Astrocyte (in vitro differentiated cells and primary cell): ENCODE measurements at regions not wholly inside any gene's neighbourhood (a gene's known extent, or its start where the extent isn't known, plus 50 kb on each side); places are given as distances from the start of the nearest gene placed in this dataset.

Source experiments
- DNase-seq: peaks from one replicate; pipeline ENCODE4 v3.0.0-alpha.2; 2010; ENCODE audit warnings: low read depth
- FAIRE-seq: peaks from 2 replicates; lab custom pipeline; 2011; peaks lifted over from hg19 to GRCh38; lab: Jason Lieb, UNC
- H2AFZ ChIP-seq: 2 replicates; pipeline ENCODE4 v1.6.0; 2012; ENCODE audit warnings: low read depth, low read length, inconsistent platforms
- H3K27ac ChIP-seq: 2 replicates; pipeline ENCODE4 v1.5.1; 2011; ENCODE audit warnings: low read depth, low read length, inconsistent platforms
- H3K27me3 ChIP-seq: 2 replicates; pipeline ENCODE4 v1.6.0; 2011; ENCODE audit warnings: low read length, inconsistent platforms; ENCODE audit not compliant: insufficient read depth
- H3K36me3 ChIP-seq: 2 replicates; pipeline ENCODE4 v1.5.1; 2011; ENCODE audit warnings: low read length, inconsistent platforms; ENCODE audit not compliant: insufficient read depth
- H3K4me1 ChIP-seq: 2 replicates; pipeline ENCODE4 v1.5.1; 2011; ENCODE audit warnings: low read length, inconsistent platforms; ENCODE audit not compliant: insufficient read depth
- H3K4me2 ChIP-seq: 2 replicates; pipeline ENCODE4 v1.6.0; 2012; ENCODE audit warnings: low read length, inconsistent platforms
- H3K4me3 ChIP-seq: 2 replicates; pipeline ENCODE4 v1.5.1; 2011; ENCODE audit warnings: low read depth, mild to moderate bottlenecking, low read length, inconsistent platforms; ENCODE audit not compliant: insufficient read depth
- H3K79me2 ChIP-seq: 2 replicates; pipeline ENCODE4 v1.6.0; 2012; ENCODE audit warnings: mild to moderate bottlenecking, low read length, inconsistent platforms; ENCODE audit not compliant: insufficient read depth
- H3K9ac ChIP-seq: 2 replicates; pipeline ENCODE4 v1.6.0; 2012; ENCODE audit warnings: mild to moderate bottlenecking, low read length, inconsistent platforms
- H3K9me3 ChIP-seq: 2 replicates; pipeline ENCODE4 v1.5.1; 2012; ENCODE audit warnings: low read depth, mild to moderate bottlenecking, low read length, inconsistent platforms; ENCODE audit not compliant: insufficient read depth
- H4K20me1 ChIP-seq: 2 replicates; pipeline ENCODE4 v1.6.0; 2012; ENCODE audit warnings: low read length, inconsistent platforms; ENCODE audit not compliant: insufficient read depth
- H3K27ac Mint-ChIP-seq: one replicate; pipeline ENCODE4 v1.8.0; 2021; ENCODE audit warnings: mild to moderate bottlenecking, mixed read lengths; ENCODE audit not compliant: unreplicated experiment
- H3K27me3 Mint-ChIP-seq: one replicate; pipeline ENCODE4 v1.8.0; 2021; ENCODE audit warnings: low read depth, mixed read lengths; ENCODE audit not compliant: unreplicated experiment
- H3K36me3 Mint-ChIP-seq: one replicate; pipeline ENCODE4 v1.8.0; 2021; ENCODE audit warnings: low read depth, mixed read lengths; ENCODE audit not compliant: unreplicated experiment
- H3K4me1 Mint-ChIP-seq: one replicate; pipeline ENCODE4 v1.8.0; 2021; ENCODE audit warnings: low read depth, mixed read lengths; ENCODE audit not compliant: unreplicated experiment
- H3K4me3 Mint-ChIP-seq: one replicate; pipeline ENCODE4 v1.8.0; 2021; ENCODE audit warnings: mild to moderate bottlenecking, moderate library complexity, mixed read lengths; ENCODE audit not compliant: unreplicated experiment
- H3K9me3 Mint-ChIP-seq: one replicate; pipeline ENCODE4 v1.8.0; 2021; ENCODE audit warnings: mild to moderate bottlenecking, mixed read lengths; ENCODE audit not compliant: unreplicated experiment
- EZH2 ChIP-seq: IDR thresholded peaks from 2 replicates; pipeline ENCODE4 v1.6.1; 2012; ENCODE audit warnings: mild to moderate bottlenecking, low read length, inconsistent platforms; ENCODE audit not compliant: insufficient read depth
- TF ChIP-seq, protein P1 (sequence below): IDR thresholded peaks from 2 replicates; pipeline ENCODE4 v1.5.1; 2011; ENCODE audit warnings: low read depth, mild to moderate bottlenecking, inconsistent platforms, low read length, moderate library complexity; ENCODE audit not compliant: insufficient read depth

DNA sequence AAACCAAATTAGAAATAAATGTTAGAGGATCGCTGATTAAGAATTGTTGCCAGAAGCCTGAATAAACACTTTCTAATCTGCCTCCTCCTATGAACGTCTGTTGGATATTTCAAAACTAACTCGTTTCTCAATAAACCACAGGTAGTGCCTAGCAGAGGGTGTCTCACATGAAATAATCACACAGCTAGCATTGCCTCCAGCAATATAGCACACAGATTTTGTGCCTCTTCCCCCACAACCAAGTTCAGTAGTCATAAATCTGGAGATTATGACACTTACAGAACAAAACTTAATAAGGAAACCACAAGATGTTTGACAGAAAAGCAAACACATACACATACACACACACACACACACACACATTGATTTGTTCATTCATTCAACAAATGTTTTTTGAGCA lies 173.2 kb upstream of the CDH10 start:
- no peak overlapping the region for H3K27ac ChIP-seq
- H3K4me2 ChIP-seq, result no peak overlapping the region
- Mint-ChIP-seq H3K4me3 (no peak overlapping the region), H3K4me1 (no peaks in the 10 kb centered on the region), H3K27me3 (no peaks in the 10 kb centered on the region), H3K27ac (no peak overlapping the region), H3K36me3 (no peaks in the 10 kb centered on the region), H3K9me3 (no peaks in the 10 kb centered on the region)
- no peaks in the 10 kb centered on the region for H3K27me3 ChIP-seq
- no peak overlapping the region for H2AFZ ChIP-seq
- no peaks in the 10 kb centered on the region for H3K79me2 ChIP-seq
- TF ChIP-seq EZH2, result no peak
- TF ChIP-seq, protein P1, sequence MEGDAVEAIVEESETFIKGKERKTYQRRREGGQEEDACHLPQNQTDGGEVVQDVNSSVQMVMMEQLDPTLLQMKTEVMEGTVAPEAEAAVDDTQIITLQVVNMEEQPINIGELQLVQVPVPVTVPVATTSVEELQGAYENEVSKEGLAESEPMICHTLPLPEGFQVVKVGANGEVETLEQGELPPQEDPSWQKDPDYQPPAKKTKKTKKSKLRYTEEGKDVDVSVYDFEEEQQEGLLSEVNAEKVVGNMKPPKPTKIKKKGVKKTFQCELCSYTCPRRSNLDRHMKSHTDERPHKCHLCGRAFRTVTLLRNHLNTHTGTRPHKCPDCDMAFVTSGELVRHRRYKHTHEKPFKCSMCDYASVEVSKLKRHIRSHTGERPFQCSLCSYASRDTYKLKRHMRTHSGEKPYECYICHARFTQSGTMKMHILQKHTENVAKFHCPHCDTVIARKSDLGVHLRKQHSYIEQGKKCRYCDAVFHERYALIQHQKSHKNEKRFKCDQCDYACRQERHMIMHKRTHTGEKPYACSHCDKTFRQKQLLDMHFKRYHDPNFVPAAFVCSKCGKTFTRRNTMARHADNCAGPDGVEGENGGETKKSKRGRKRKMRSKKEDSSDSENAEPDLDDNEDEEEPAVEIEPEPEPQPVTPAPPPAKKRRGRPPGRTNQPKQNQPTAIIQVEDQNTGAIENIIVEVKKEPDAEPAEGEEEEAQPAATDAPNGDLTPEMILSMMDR, result no peak
- FAIRE-seq (no peak), DNase-seq (no peak)
- H3K9me3 ChIP-seq, result no peaks in the 10 kb centered on the region
- H3K9ac ChIP-seq, result no peak overlapping the region
- no peak overlapping the region for H3K4me3 ChIP-seq
- no peaks in the 10 kb centered on the region for H3K36me3 ChIP-seq
- no peaks in the 10 kb centered on the region for H4K20me1 ChIP-seq
- no peaks in the 10 kb centered on the region for H3K4me1 ChIP-seq

DNA sequence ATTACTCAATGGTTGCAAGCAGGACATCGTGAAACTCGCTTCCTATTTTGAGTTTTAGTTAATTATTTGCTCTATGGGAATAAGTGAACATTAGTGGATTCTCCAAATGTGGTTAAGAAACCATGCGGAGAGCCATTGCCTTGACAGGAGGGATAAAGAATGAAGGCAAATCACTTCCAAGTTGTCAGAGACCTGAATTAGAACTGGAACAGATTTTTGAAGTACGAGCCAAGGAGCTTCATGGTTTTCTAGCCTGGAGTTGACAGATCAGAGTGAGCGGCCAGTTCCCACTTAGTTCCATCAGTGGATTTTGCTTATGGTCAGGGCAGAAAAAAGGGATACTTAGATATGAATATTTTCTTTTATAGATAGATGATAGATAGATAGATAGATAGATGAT lies 171.4 kb upstream of the CDH10 start:
- no peak for FAIRE-seq
- TF ChIP-seq, protein P1, result no peak
- no peak for TF ChIP-seq EZH2
- Histone ChIP-seq H4K20me1 (no peaks in the 10 kb centered on the region), H2AFZ (no peak overlapping the region), H3K4me3 (no peak overlapping the region), H3K27me3 (no peaks in the 10 kb centered on the region), H3K4me1 (no peaks in the 10 kb centered on the region), H3K79me2 (no peaks in the 10 kb centered on the region), H3K27ac (no peak overlapping the region), H3K4me2 (no peak overlapping the region), H3K9me3 (no peaks in the 10 kb centered on the region), H3K9ac (no peak overlapping the region), H3K36me3 (no peaks in the 10 kb centered on the region)
- H3K27ac Mint-ChIP-seq, result no peak overlapping the region
- no peaks in the 10 kb centered on the region for H3K27me3 Mint-ChIP-seq
- no peaks in the 10 kb centered on the region for H3K9me3 Mint-ChIP-seq
- no peaks in the 10 kb centered on the region for H3K4me1 Mint-ChIP-seq
- H3K4me3 Mint-ChIP-seq, result no peak overlapping the region
- H3K36me3 Mint-ChIP-seq, result no peaks in the 10 kb centered on the region
- DNase-seq, result peak; percentile 10

DNA sequence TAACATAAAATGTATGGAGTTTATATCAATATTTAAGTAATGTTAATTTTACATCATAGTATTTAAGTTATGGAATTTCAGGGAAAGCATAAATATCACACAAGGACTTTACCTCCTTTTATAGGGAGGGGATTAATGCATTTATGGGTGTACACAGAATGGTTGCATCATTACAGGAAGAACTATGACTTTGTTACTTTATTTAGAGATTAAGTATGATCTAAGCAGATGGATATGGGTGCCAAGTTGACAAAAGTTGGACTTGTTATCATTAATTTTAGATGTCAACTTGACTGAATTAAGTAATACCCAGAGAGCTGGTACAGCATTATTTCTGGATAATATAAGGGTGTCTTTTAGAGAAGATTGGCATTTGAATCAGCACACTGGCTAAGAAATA lies 160.5 kb upstream of the CDH10 start:
- DNase-seq (peak; percentile 10), FAIRE-seq (peak; percentile 5)
- Histone ChIP-seq H3K36me3 (no peaks in the 10 kb centered on the region), H3K9ac (no peak overlapping the region), H4K20me1 (no peaks in the 10 kb centered on the region), H3K27ac (no peak overlapping the region), H3K9me3 (no peaks in the 10 kb centered on the region), H3K4me3 (no peak overlapping the region), H3K79me2 (no peaks in the 10 kb centered on the region), H3K4me1 (peaks cover 7% of the 10 kb centered on the region), H3K4me2 (no peak overlapping the region), H3K27me3 (no peaks in the 10 kb centered on the region), H2AFZ (no peak overlapping the region)
- no peaks in the 10 kb centered on the region for H3K9me3 Mint-ChIP-seq
- H3K27me3 Mint-ChIP-seq, result no peaks in the 10 kb centered on the region
- peaks cover 7% of the 10 kb centered on the region for H3K4me1 Mint-ChIP-seq
- no peak overlapping the region for H3K27ac Mint-ChIP-seq
- TF ChIP-seq, protein P1, result no peak
- no peak for TF ChIP-seq EZH2
- H3K36me3 Mint-ChIP-seq, result no peaks in the 10 kb centered on the region
- no peak overlapping the region for H3K4me3 Mint-ChIP-seq
